ENCODE measurements at regions not wholly inside any gene's neighbourhood (a gene's known extent, or its start where the extent isn't known, plus 50 kb on each side); places are given as distances from the start of the nearest gene placed in this dataset.

GRCh38 chr9:535356-535755, 306.1 kb upstream of the DMRT1 start:
- Mint-ChIP-seq H3K36me3 (ENCODE audit: low read depth) (peaks cover 22% of the 10 kb centered on the region), H3K4me3 (no peak overlapping the region; the same call in 2 of the 3 replicates), H3K4me1 (peaks cover 47% of the 10 kb centered on the region), H3K9me3 (no peaks in the 10 kb centered on the region; the same call in 2 of the 3 replicates), H3K27ac (no peak overlapping the region), H3K27me3 (ENCODE audit: insufficient read depth, low read depth, poor library complexity) (peaks cover 8% of the 10 kb centered on the region)
- peak; percentile 33; the same call in 2 of the 3 replicates for ATAC-seq
- H3K79me2 ChIP-seq (replicated peaks; ENCODE audit: insufficient read depth) = peaks cover 100% of the 10 kb centered on the region
- no peaks in the 10 kb centered on the region for H3K27me3 ChIP-seq (ENCODE audit: insufficient read depth)
- DNase-seq (ENCODE audit: low spot score) = no peak
- no peak overlapping the region; the same call in 1 of the 2 replicates for H3K27ac ChIP-seq (ENCODE audit: low read depth)
- peaks cover 59% of the 10 kb centered on the region for H3K4me1 ChIP-seq (ENCODE audit: insufficient read depth)
- H3K9me2 ChIP-seq (ENCODE audit: insufficient read depth) = no peaks in the 10 kb centered on the region
- no peak overlapping the region for H3K4me3 ChIP-seq
- H3K36me3 ChIP-seq (ENCODE audit: insufficient read depth) = no peaks in the 10 kb centered on the region
- H4K20me1 ChIP-seq (replicated peaks; ENCODE audit: insufficient read depth) = peaks cover 64% of the 10 kb centered on the region
- no peak for TF ChIP-seq EZH2 (IDR thresholded peaks at IDR 0.05; ENCODE audit: low read depth, unreplicated experiment)
- TF ChIP-seq CREB1 (CRISPR knock-in tag; IDR thresholded peaks at IDR 0.05; ENCODE audit: low read depth) = no peak
- H2AFZ ChIP-seq = no peak overlapping the region
- no peaks in the 10 kb centered on the region for H3F3A ChIP-seq (replicated peaks; ENCODE audit: low read depth)
- H3K4me2 ChIP-seq = peak overlapping the region; percentile 62

- Histone ChIP-seq H2AFZ (no peak overlapping the region), H3K79me2 (replicated peaks; ENCODE audit: insufficient read depth) (peaks cover 98% of the 10 kb centered on the region)
- no peak overlapping the region for H3K27ac Mint-ChIP-seq
Measured at GRCh38 chr9:536597-537511, 304.6 kb upstream of the DMRT1 start.

More at GRCh38 chr9:536597-537511, 304.6 kb upstream of the DMRT1 start:
- Mint-ChIP-seq H3K27me3 (ENCODE audit: insufficient read depth, low read depth, poor library complexity) (peaks cover 10% of the 10 kb centered on the region), H3K9me3 (no peaks in the 10 kb centered on the region; the same call in 2 of the 3 replicates), H3K4me1 (peaks cover 38% of the 10 kb centered on the region), H3K36me3 (ENCODE audit: low read depth) (peaks cover 31% of the 10 kb centered on the region), H3K4me3 (no peak overlapping the region)
- no peak for DNase-seq (ENCODE audit: low spot score)
- no peak for ATAC-seq
- TF ChIP-seq REST (IDR thresholded peaks at IDR 0.05; ENCODE audit: unreplicated experiment) (no peak), ZNF114 (CRISPR knock-in tag; IDR thresholded peaks at IDR 0.05) (no peak), JUNB (IDR thresholded peaks at IDR 0.05; ENCODE audit: unreplicated experiment) (no peak), ZNF331 (CRISPR knock-in tag; IDR thresholded peaks at IDR 0.05; ENCODE audit: low read depth) (no peak), EZH2 (IDR thresholded peaks at IDR 0.05; ENCODE audit: low read depth, unreplicated experiment) (no peak), ETS1 (IDR thresholded peaks at IDR 0.05) (no peak), POLR2AphosphoS5 (IDR thresholded peaks at IDR 0.05; ENCODE audit: low read depth) (no peak), CTCF (conservative IDR thresholded peaks at IDR 0.05; ENCODE audit: low read depth in 2 of 2) (no peak), EZH2phosphoT487 (IDR thresholded peaks at IDR 0.05; ENCODE audit: unreplicated experiment) (no peak), CREB1 (CRISPR knock-in tag; IDR thresholded peaks at IDR 0.05; ENCODE audit: low read depth) (no peak)
- Histone ChIP-seq H3K4me1 (ENCODE audit: insufficient read depth) (peaks cover 45% of the 10 kb centered on the region), H3K4me2 (no peak overlapping the region), H3K36me3 (ENCODE audit: insufficient read depth) (no peaks in the 10 kb centered on the region), H3K27me3 (ENCODE audit: insufficient read depth) (no peaks in the 10 kb centered on the region), H3K27ac (ENCODE audit: low read depth) (no peak overlapping the region), H4K20me1 (replicated peaks; ENCODE audit: insufficient read depth) (peaks cover 51% of the 10 kb centered on the region), H3F3A (replicated peaks; ENCODE audit: low read depth) (no peaks in the 10 kb centered on the region), H3K9me2 (ENCODE audit: insufficient read depth) (no peaks in the 10 kb centered on the region), H3K4me3 (no peak overlapping the region)

Data from GM23338 (cell line).